ENCODE measurements at regions not wholly inside any gene's neighbourhood (a gene's known extent, or its start where the extent isn't known, plus 50 kb on each side); places are given as distances from the start of the nearest gene placed in this dataset.

GRCh38 chr12:86838260-86838659, 582.1 kb upstream of the MGAT4C start:
- Mint-ChIP-seq H3K9me3 (no peaks in the 10 kb centered on the region), H3K36me3 (no peaks in the 10 kb centered on the region), H3K27ac (no peak overlapping the region), H3K27me3 (no peaks in the 10 kb centered on the region), H3K4me3 (no peak overlapping the region), H3K4me1 (no peaks in the 10 kb centered on the region)
- ATAC-seq: no peak

DNA sequence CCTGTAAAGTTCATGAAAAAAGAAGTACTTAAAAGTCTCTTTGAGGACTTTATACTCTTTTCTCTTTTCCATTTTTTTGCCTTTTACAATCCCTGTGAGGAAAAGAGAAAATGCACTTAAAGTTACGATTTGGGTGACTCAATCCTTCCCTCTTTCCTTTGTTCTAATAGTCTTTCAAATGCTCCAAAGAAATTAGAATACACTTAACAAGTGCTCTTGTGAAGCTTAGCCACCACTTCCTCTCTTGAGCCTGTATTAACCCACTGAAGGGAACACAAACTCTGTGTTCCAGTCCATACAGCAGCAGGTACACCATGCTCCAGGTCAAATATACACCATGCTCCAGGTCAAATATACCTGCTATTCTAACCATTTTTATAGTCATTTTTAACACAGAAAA, 581.1 kb upstream of the MGAT4C start:
- Mint-ChIP-seq H3K36me3 (no peaks in the 10 kb centered on the region), H3K27ac (no peak overlapping the region)

DNA sequence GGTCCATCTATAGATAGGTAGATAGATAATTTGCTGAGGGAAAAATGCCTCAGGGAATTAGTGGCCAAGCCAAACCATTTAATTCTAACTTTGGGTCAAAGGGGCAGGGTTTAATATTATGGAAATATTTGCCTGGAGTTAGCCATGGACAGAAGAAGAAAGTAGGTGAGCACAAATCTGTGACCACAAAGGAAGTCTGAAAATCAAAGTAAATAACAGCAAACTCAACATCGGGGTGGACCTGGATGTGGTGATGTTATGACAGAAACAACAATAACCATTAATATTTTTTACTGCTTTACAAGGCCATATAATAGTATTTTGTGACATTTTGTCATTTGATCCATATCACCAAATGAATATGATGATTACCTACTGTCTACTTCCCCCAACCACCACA, 578.0 kb upstream of the MGAT4C start:
- no peak for ATAC-seq
- no peaks in the 10 kb centered on the region for H3K9me3 Mint-ChIP-seq
- H3K27ac Mint-ChIP-seq: no peak overlapping the region
- no peaks in the 10 kb centered on the region for H3K4me1 Mint-ChIP-seq
- H3K4me3 Mint-ChIP-seq: no peak overlapping the region
- H3K36me3 Mint-ChIP-seq: no peaks in the 10 kb centered on the region
- H3K27me3 Mint-ChIP-seq: no peaks in the 10 kb centered on the region

More for the DNA sequence above, 581.1 kb upstream of the MGAT4C start:
- H3K27me3 Mint-ChIP-seq: no peaks in the 10 kb centered on the region
- no peak for ATAC-seq
- H3K4me1 Mint-ChIP-seq: no peaks in the 10 kb centered on the region
- H3K4me3 Mint-ChIP-seq: no peak overlapping the region
- H3K9me3 Mint-ChIP-seq: no peaks in the 10 kb centered on the region

DNA sequence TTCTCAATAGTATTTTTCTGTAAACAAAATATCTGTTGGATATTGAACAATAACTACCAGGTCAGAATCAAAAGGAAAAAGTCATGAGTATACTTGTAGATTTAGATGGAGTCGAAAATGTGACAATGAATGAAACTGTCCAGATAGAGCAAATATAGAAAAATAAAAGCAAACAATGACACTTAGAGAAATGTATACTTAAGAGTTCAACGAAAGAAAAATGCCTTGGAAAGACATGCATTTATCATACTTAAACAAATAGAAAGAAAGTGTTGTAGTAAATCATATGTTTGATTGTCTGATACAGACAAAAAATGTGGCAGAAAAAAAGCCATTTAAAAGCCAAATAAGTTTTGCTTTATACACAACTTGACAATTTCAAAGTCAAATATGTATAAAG, 571.2 kb upstream of the MGAT4C start:
- Mint-ChIP-seq H3K9me3 (no peaks in the 10 kb centered on the region), H3K27me3 (no peaks in the 10 kb centered on the region), H3K4me3 (no peak overlapping the region), H3K4me1 (no peaks in the 10 kb centered on the region), H3K36me3 (no peaks in the 10 kb centered on the region), H3K27ac (no peak overlapping the region)
- no peak for ATAC-seq

GRCh38 chr12:86826051-86826450, 569.9 kb upstream of the MGAT4C start:
- Mint-ChIP-seq H3K9me3 (no peaks in the 10 kb centered on the region), H3K4me1 (no peaks in the 10 kb centered on the region), H3K27me3 (no peaks in the 10 kb centered on the region), H3K36me3 (no peaks in the 10 kb centered on the region), H3K4me3 (no peak overlapping the region), H3K27ac (no peak overlapping the region)
- no peak for ATAC-seq

DNA sequence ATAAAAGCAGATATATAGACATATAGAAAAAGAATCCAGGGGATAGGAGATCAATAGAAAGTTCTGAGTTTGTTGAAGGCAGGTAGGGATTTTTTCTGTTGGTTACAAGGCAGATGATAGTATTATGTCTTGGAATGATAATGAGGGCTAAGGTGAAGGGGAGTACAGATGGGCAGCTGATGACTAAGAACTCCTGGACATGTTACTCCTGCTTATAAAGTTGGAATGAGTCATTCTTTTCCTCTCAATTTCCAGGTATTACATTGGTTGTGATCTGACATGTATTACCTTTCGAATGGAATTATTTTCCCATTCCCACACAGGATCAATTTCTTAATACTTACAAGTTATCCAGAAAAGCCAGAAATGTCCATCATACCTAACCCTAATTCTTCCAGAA, 545.2 kb upstream of the MGAT4C start:
- Mint-ChIP-seq H3K4me3 (no peak overlapping the region), H3K27ac (no peak overlapping the region), H3K36me3 (no peaks in the 10 kb centered on the region), H3K27me3 (no peaks in the 10 kb centered on the region), H3K9me3 (no peaks in the 10 kb centered on the region), H3K4me1 (no peaks in the 10 kb centered on the region)
- ATAC-seq: no peak

DNA sequence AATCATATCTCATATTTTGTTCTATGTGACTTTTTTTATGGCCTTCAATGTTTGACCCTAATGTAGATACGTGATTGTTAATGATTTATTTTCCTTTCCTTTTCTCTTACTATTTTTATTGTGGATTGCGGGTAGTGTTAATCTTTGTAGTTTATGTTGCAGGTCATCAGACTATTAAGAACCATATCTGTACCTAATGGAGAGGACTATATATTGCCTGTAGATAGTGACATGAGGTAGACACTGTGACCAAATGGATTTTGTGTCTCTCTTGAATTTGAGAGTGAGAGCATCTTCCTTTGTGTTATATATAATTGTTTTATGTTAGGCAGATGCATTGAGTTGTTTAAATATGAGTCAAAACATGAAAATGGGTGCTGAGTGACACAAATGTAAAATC, 543.4 kb upstream of the MGAT4C start:
- H3K36me3 Mint-ChIP-seq: no peaks in the 10 kb centered on the region
- no peaks in the 10 kb centered on the region for H3K27me3 Mint-ChIP-seq
- ATAC-seq: no peak
- no peak overlapping the region for H3K4me3 Mint-ChIP-seq
- no peaks in the 10 kb centered on the region for H3K9me3 Mint-ChIP-seq
- no peak overlapping the region for H3K27ac Mint-ChIP-seq
- H3K4me1 Mint-ChIP-seq: no peaks in the 10 kb centered on the region

DNA sequence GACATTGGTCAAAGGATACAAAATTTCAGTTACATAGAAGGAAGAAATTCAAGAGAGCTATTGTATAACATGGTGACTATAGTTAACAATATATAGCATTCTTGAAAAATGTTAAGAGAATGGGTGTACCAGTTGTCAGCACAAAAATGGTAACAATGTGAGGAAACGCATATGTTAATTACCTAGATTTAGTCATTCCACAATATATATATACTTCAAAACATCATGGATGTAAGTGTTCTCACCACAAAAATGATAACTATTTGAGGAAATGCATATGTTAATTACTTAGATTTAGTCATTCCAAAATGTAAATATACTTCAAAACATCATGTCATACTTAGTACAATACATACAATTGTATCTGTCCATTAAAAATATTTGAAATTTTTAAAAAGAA, 540.4 kb upstream of the MGAT4C start:
- H3K4me3 Mint-ChIP-seq: no peak overlapping the region
- H3K4me1 Mint-ChIP-seq: no peaks in the 10 kb centered on the region
- H3K27me3 Mint-ChIP-seq: no peaks in the 10 kb centered on the region
- H3K27ac Mint-ChIP-seq: no peak overlapping the region
- no peak for ATAC-seq
- no peaks in the 10 kb centered on the region for H3K36me3 Mint-ChIP-seq
- no peaks in the 10 kb centered on the region for H3K9me3 Mint-ChIP-seq

- Mint-ChIP-seq H3K9me3 (peaks cover 4% of the 10 kb centered on the region), H3K27me3 (no peaks in the 10 kb centered on the region)
Measured at GRCh38 chr12:86788661-86789060, 532.5 kb upstream of the MGAT4C start.

DNA sequence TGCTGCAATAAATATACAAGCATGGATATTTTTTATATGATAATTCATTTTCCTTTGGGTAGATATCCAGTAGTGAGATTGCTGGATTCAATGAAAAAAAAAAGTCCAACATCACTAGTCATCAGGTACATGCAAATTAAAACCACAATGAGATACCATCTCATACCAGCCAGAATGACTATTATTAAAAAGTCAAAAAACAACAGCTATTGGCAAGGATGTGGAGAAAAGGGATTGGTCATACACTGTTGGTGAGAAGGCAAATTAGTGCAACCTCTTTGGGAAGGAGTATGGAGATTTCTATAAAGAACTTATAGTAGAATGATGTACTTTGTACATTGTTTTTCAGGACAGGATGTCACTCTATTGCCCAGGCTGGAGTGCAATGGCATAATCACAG, 531.2 kb upstream of the MGAT4C start:
- Mint-ChIP-seq H3K4me1 (no peaks in the 10 kb centered on the region), H3K27ac (no peak overlapping the region), H3K4me3 (no peak overlapping the region), H3K9me3 (peaks cover 4% of the 10 kb centered on the region), H3K27me3 (no peaks in the 10 kb centered on the region), H3K36me3 (no peaks in the 10 kb centered on the region)
- ATAC-seq: no peak

More at GRCh38 chr12:86788661-86789060, 532.5 kb upstream of the MGAT4C start:
- no peak overlapping the region for H3K4me3 Mint-ChIP-seq
- H3K27ac Mint-ChIP-seq: no peak overlapping the region
- no peaks in the 10 kb centered on the region for H3K4me1 Mint-ChIP-seq
- ATAC-seq: no peak
- H3K36me3 Mint-ChIP-seq: no peaks in the 10 kb centered on the region

GRCh38 chr12:86777325-86777724, 521.1 kb upstream of the MGAT4C start:
- Mint-ChIP-seq H3K4me3 (no peak overlapping the region), H3K27ac (no peak overlapping the region), H3K27me3 (no peaks in the 10 kb centered on the region), H3K9me3 (peaks cover 3% of the 10 kb centered on the region), H3K36me3 (no peaks in the 10 kb centered on the region), H3K4me1 (no peaks in the 10 kb centered on the region)
- no peak for ATAC-seq

DNA sequence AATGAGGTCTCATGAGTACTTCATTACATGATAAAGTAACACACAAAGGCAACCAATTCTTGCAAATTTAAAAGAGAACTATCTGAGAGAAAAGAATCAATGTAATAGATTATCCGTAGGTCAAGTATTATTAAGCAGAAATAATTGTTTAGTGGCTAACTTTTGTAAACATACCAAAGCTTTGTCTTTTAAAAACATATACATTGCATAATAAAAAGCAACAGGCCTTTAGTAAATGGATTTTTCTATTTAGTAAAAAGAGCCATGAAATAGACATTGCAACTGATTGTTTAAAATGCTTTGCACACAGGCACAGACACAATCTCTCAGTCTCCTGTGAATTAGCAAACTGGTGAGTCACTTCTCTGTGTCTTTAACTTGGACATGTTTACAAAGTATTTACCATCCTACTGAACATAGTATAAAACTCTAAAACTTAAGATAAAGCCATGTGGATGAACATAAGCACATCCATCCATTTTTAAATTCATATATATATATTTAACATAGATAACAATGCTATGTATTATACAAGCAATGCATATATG, 518.7 kb upstream of the MGAT4C start:
- no peak overlapping the region for H3K4me3 Mint-ChIP-seq
- H3K4me1 Mint-ChIP-seq: no peaks in the 10 kb centered on the region
- H3K27ac Mint-ChIP-seq: no peak overlapping the region
- H3K9me3 Mint-ChIP-seq: peaks cover 3% of the 10 kb centered on the region
- H3K27me3 Mint-ChIP-seq: no peaks in the 10 kb centered on the region
- no peaks in the 10 kb centered on the region for H3K36me3 Mint-ChIP-seq
- no peak for ATAC-seq

- H3K27me3 Mint-ChIP-seq: no peaks in the 10 kb centered on the region
- no peak overlapping the region for H3K27ac Mint-ChIP-seq
- H3K4me3 Mint-ChIP-seq: no peak overlapping the region
- peaks cover 3% of the 10 kb centered on the region for H3K9me3 Mint-ChIP-seq
- no peaks in the 10 kb centered on the region for H3K4me1 Mint-ChIP-seq
- no peaks in the 10 kb centered on the region for H3K36me3 Mint-ChIP-seq
- no peak for ATAC-seq
Measured at GRCh38 chr12:86772696-86773095, 516.5 kb upstream of the MGAT4C start.

- no peaks in the 10 kb centered on the region for H3K27me3 Mint-ChIP-seq
- H3K27ac Mint-ChIP-seq: no peak overlapping the region
- peaks cover 6% of the 10 kb centered on the region for H3K9me3 Mint-ChIP-seq
- H3K4me3 Mint-ChIP-seq: no peak overlapping the region
- H3K36me3 Mint-ChIP-seq: no peaks in the 10 kb centered on the region
- no peak for ATAC-seq
- H3K4me1 Mint-ChIP-seq: no peaks in the 10 kb centered on the region
Measured at GRCh38 chr12:86770871-86771270, 514.7 kb upstream of the MGAT4C start.

DNA sequence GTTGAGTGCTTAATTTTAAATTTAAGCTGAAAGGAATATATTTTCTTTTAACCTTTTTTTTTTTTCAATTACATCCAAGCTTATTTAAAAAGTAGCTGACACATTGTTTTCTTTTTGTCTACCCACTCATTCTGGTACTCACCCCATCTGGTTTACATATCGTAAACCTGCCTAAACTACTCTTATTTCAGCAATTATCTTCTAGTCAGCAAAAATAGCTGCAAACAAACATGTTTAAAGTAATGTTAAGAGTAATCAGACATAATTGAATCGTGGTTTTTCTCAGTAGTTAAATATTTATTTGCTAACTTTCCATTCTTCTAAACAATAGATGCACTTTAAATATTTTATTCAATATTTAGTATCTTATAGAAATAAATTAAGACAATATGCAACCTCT, 492.7 kb upstream of the MGAT4C start:
- Mint-ChIP-seq H3K27ac (no peak overlapping the region), H3K4me1 (no peaks in the 10 kb centered on the region), H3K4me3 (no peak overlapping the region), H3K9me3 (no peaks in the 10 kb centered on the region), H3K27me3 (no peaks in the 10 kb centered on the region), H3K36me3 (no peaks in the 10 kb centered on the region)
- no peak for ATAC-seq

DNA sequence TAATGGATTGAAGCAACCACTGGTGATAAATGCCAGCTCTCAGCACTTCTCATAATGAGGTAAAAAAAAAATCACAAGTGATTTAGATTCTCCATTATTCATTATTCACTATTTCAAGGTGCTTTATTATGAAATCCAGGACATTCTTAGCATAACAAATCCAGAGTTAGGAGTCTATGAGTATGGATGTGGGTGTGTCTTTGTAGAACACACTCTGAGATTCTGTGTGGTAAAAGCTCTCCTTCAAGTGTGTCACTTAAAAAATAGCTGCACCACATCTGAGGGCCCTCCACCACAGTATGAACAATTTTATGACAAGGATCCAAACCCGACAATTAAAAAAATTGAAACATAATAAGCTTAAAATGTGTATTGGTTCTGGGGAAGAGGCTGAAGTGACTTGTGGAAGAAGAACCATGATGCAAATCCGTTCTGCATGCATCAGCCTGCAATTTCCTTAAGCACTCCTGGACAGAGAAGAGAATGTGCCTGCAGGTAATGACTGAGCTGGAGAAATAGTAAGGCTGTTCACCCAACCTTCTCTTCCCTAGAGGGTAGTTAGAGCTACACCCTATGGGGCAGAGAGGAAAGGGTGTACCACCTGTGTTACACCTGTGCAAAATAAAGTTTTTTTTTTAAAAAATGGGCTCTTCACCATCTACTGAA, 488.5 kb upstream of the MGAT4C start:
- no peak overlapping the region for H3K27ac Mint-ChIP-seq
- H3K9me3 Mint-ChIP-seq: no peaks in the 10 kb centered on the region
- H3K4me3 Mint-ChIP-seq: no peak overlapping the region
- H3K36me3 Mint-ChIP-seq: no peaks in the 10 kb centered on the region
- no peaks in the 10 kb centered on the region for H3K27me3 Mint-ChIP-seq
- H3K4me1 Mint-ChIP-seq: no peaks in the 10 kb centered on the region
- ATAC-seq: no peak
